ENCODE measurements at regions not wholly inside any gene's neighbourhood (a gene's known extent, or its start where the extent isn't known, plus 50 kb on each side); places are given as distances from the start of the nearest gene placed in this dataset.
"Not testable (repeated sequence)": the region's sequence is repeated elsewhere in the genome, so short reads cannot be mapped to it uniquely, and the experiment has no call there.

GRCh38 chr21:28308516-28308915 is 684.2 kb downstream of the LTN1 start:
- in situ Hi-C loops (cut with HindIII; ENCODE audit: low pct_unique_long_range_greater_than_20kb, low sequenced_read_pairs) = no loop called here
- no peak for DNase-seq (ENCODE audit: low read depth, low spot score)

GRCh38 chr21:28299946-28300345 is 692.7 kb downstream of the LTN1 start:
- in situ Hi-C loops (cut with HindIII; ENCODE audit: low pct_unique_long_range_greater_than_20kb, low sequenced_read_pairs) = no loop called here
- no peak for DNase-seq (ENCODE audit: low read depth, low spot score)

GRCh38 chr21:28298251-28298672 is 694.4 kb downstream of the LTN1 start:
- in situ Hi-C loops (cut with HindIII; ENCODE audit: low pct_unique_long_range_greater_than_20kb, low sequenced_read_pairs) = no loop called here
- DNase-seq (ENCODE audit: low read depth, low spot score) = no peak

GRCh38 chr21:28294051-28294450 is 698.6 kb downstream of the LTN1 start:
- DNase-seq (ENCODE audit: low read depth, low spot score) = no peak
- in situ Hi-C loops (cut with HindIII; ENCODE audit: low pct_unique_long_range_greater_than_20kb, low sequenced_read_pairs) = no loop called here

GRCh38 chr21:28283641-28284490 is 708.8 kb downstream of the LTN1 start:
- in situ Hi-C loops (cut with HindIII; ENCODE audit: low pct_unique_long_range_greater_than_20kb, low sequenced_read_pairs) = no loop called here
- DNase-seq (ENCODE audit: low read depth, low spot score) = no peak

- in situ Hi-C loops (cut with HindIII; ENCODE audit: low pct_unique_long_range_greater_than_20kb, low sequenced_read_pairs) = no loop called here
- no peak for DNase-seq (ENCODE audit: low read depth, low spot score)
Observed at GRCh38 chr21:28282833-28283232, 709.8 kb downstream of the LTN1 start.

- in situ Hi-C loops (cut with HindIII; ENCODE audit: low pct_unique_long_range_greater_than_20kb, low sequenced_read_pairs); DNase-seq (ENCODE audit: low read depth, low spot score): not testable (repeated sequence)
Observed at GRCh38 chr21:28281357-28281756, 711.3 kb downstream of the LTN1 start.

- in situ Hi-C loops (cut with HindIII; ENCODE audit: low pct_unique_long_range_greater_than_20kb, low sequenced_read_pairs) = no loop called here
Observed at GRCh38 chr21:28280611-28281010, 712.1 kb downstream of the LTN1 start.

GRCh38 chr21:28277324-28277723 is 715.4 kb downstream of the LTN1 start:
- in situ Hi-C loops (cut with HindIII; ENCODE audit: low pct_unique_long_range_greater_than_20kb, low sequenced_read_pairs) = no loop called here
- no peak for DNase-seq (ENCODE audit: low read depth, low spot score)

More at GRCh38 chr21:28280611-28281010, 712.1 kb downstream of the LTN1 start:
- DNase-seq (ENCODE audit: low read depth, low spot score) = no peak

- in situ Hi-C loops (cut with HindIII; ENCODE audit: low pct_unique_long_range_greater_than_20kb, low sequenced_read_pairs) = no loop called here
- DNase-seq (ENCODE audit: low read depth, low spot score) = no peak
Observed at GRCh38 chr21:28272272-28272992, 720.2 kb downstream of the LTN1 start.

- DNase-seq (ENCODE audit: low read depth, low spot score) = no peak
- in situ Hi-C loops (cut with HindIII; ENCODE audit: low pct_unique_long_range_greater_than_20kb, low sequenced_read_pairs) = no loop called here
Observed at GRCh38 chr21:28269173-28269572, 723.5 kb downstream of the LTN1 start.

GRCh38 chr21:28268685-28269084 is 724.0 kb downstream of the LTN1 start:
- in situ Hi-C loops (cut with HindIII; ENCODE audit: low pct_unique_long_range_greater_than_20kb, low sequenced_read_pairs) = no loop called here
- no peak for DNase-seq (ENCODE audit: low read depth, low spot score)

GRCh38 chr21:28267449-28267848 is 725.2 kb downstream of the LTN1 start:
- in situ Hi-C loops (cut with HindIII; ENCODE audit: low pct_unique_long_range_greater_than_20kb, low sequenced_read_pairs) = no loop called here
- no peak for DNase-seq (ENCODE audit: low read depth, low spot score)

- no peak for DNase-seq (ENCODE audit: low read depth, low spot score)
- in situ Hi-C loops (cut with HindIII; ENCODE audit: low pct_unique_long_range_greater_than_20kb, low sequenced_read_pairs) = no loop called here
Observed at GRCh38 chr21:28266061-28266460, 726.6 kb downstream of the LTN1 start.

- DNase-seq (ENCODE audit: low read depth, low spot score) = no peak
- in situ Hi-C loops (cut with HindIII; ENCODE audit: low pct_unique_long_range_greater_than_20kb, low sequenced_read_pairs) = no loop called here
Observed at GRCh38 chr21:28263974-28264373, 728.7 kb downstream of the LTN1 start.

GRCh38 chr21:28261298-28261697 is 731.4 kb downstream of the LTN1 start:
- in situ Hi-C loops (cut with HindIII; ENCODE audit: low pct_unique_long_range_greater_than_20kb, low sequenced_read_pairs) = no loop called here
- no peak for DNase-seq (ENCODE audit: low read depth, low spot score)

- in situ Hi-C loops (cut with HindIII; ENCODE audit: low pct_unique_long_range_greater_than_20kb, low sequenced_read_pairs) = no loop called here
- DNase-seq (ENCODE audit: low read depth, low spot score) = no peak
Observed at GRCh38 chr21:28257276-28257675, 735.4 kb downstream of the LTN1 start.

GRCh38 chr21:28256837-28257236 is 735.8 kb downstream of the LTN1 start:
- in situ Hi-C loops (cut with HindIII; ENCODE audit: low pct_unique_long_range_greater_than_20kb, low sequenced_read_pairs) = no loop called here
- DNase-seq (ENCODE audit: low read depth, low spot score) = no peak

- no peak for DNase-seq (ENCODE audit: low read depth, low spot score)
- in situ Hi-C loops (cut with HindIII; ENCODE audit: low pct_unique_long_range_greater_than_20kb, low sequenced_read_pairs) = no loop called here
Observed at GRCh38 chr21:28256420-28256831, 736.3 kb downstream of the LTN1 start.

All from SK-MEL-5 (cell line).